ENCODE measurements at regions not wholly inside any gene's neighbourhood (a gene's known extent, or its start where the extent isn't known, plus 50 kb on each side); places are given as distances from the start of the nearest gene placed in this dataset.

DNA sequence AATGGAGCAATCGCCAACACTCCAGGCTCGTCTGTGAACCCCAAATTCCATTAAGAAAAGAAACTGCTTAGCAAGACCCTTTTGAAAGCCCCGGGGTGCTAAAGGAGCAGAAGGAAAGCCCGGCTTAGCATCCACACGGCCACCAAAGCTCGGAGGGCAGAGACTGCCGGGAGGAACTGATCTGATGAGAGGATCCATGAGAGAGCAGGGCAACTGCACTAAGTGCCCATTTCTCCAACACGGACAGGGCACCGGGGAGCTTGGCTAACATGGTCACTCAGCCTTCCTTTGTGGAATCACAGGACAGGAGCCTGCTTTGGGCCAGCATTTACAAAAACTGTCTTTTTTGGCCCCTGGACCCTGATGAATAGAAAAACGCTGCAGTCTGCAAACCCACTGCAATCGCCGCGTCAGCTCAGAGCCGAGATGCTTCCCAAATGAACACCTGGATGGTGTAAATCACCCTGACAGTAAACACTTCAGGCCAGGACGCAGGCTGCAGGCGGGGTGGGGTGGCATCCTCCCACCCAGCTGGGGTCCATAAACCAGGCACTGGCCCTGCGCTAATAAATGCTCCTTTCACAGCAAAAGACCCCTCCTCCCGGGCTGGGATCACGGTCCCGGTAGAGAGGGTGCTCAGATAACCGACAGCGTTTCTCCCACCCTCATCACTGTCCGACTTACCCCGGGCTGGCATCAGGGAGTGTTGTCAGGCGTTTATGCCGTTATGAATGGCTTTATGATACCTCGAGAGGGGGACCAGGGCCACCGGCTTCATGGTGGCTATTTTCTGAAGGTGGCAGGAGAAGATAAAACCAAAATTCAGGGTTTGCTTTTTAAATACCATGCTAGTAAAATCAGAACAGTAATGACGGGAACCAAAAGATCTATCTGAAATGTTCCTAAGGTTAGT is 299.5 kb downstream of the IRF8 start:
- no peak for DNase-seq (ENCODE audit: low read depth)

DNA sequence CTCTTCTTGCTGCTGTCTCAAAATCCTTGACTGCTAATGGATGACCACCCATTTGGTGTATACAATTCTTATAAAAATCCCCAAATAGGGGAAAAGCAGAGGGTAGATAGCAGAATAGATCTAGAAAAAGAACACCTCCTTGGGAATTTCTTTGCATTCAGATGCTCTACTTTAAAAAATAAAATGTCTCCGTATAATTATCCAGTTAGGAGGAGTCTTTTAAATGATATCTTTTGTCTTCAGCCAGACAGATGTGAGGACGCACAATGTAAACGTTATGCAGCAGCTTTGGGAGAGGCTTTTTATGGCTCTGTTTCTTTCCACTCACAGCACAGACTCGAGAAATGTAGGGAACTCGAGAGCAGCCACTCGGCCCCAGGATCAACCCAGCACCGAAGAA is 300.2 kb downstream of the IRF8 start:
- DNase-seq (ENCODE audit: low read depth) = no peak

GRCh38 chr16:86199871-86200695 is 301.1 kb downstream of the IRF8 start:
- no peak for DNase-seq (ENCODE audit: low read depth)

- no peak for DNase-seq (ENCODE audit: low read depth)
These were observed 301.8 kb downstream of the IRF8 start for GRCh38 chr16:86200722-86201121.

DNA sequence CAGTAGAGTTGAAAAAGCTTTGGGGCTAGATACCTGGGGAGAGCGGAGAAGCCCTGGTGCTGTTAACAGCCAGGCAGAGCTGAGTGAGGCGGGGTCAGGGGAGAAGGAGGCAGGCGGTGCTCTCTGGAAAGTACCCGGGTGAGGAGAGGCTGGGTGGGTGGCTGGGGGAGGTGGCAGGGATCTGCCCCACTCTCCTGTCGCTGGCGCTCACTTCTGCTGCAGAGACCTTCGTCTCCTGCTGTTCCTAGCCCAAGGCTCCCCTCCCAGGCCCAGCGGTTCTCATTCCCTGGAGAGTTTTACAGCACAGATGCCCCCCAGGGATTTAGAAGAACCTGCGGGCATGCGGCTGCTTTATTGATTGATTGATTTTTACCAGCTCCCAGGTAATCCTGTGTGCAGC is 302.8 kb downstream of the IRF8 start:
- no peak for DNase-seq (ENCODE audit: low read depth)

- DNase-seq (ENCODE audit: low read depth) = no peak
These were observed 303.3 kb downstream of the IRF8 start for GRCh38 chr16:86202267-86202666.

GRCh38 chr16:86202760-86203426 is 303.9 kb downstream of the IRF8 start:
- no peak for DNase-seq (ENCODE audit: low read depth)

GRCh38 chr16:86203557-86204275 is 304.8 kb downstream of the IRF8 start:
- no peak for DNase-seq (ENCODE audit: low read depth)

DNA sequence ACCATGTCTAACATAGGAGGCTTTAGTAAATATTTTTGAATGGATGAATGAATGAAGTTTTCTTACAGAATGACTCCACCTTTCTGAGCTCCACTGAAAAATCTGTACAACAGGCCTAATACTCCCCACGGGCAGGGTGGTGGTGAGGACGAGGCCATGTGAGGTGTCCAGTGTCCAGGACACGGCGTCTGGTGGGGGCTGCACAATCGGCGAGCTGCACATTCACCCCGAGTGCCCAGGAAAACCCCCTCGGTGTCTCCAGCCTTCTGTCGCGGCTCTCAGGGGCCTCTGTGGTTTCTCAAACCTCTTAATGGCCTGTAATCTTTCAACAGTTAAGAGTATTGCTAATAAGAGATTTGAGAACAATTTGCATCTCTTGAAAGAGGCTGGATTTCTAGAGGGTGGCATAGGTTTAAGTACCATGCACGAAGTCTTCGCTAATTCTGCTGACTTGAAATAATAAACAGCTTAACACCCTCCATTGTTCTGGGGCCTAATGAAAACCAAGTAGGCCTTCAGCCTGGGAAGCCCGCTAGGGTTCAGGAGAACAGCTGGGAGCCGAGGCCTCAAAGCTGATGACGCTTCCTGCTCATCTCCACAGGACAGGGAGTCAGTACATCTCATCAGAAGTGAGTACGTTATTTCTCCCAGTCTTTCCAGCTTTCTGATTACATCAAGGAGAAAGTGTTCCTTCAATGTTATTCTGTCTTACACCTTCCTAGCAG is 304.6 kb upstream of the FOXF1 start:
- DNase-seq (ENCODE audit: low read depth) = no peak

GRCh38 chr16:86207350-86207749 is 303.0 kb upstream of the FOXF1 start:
- DNase-seq (ENCODE audit: low read depth) = no peak

- DNase-seq (ENCODE audit: low read depth) = no peak
These were observed 301.1 kb upstream of the FOXF1 start for GRCh38 chr16:86209202-86209601.

- DNase-seq (ENCODE audit: low read depth) = no peak
These were observed 299.7 kb upstream of the FOXF1 start for GRCh38 chr16:86210403-86211193.

GRCh38 chr16:86211265-86211664 is 299.1 kb upstream of the FOXF1 start:
- DNase-seq (ENCODE audit: low read depth) = no peak

- no peak for DNase-seq (ENCODE audit: low read depth)
These were observed 298.5 kb upstream of the FOXF1 start for GRCh38 chr16:86211800-86212199.

DNA sequence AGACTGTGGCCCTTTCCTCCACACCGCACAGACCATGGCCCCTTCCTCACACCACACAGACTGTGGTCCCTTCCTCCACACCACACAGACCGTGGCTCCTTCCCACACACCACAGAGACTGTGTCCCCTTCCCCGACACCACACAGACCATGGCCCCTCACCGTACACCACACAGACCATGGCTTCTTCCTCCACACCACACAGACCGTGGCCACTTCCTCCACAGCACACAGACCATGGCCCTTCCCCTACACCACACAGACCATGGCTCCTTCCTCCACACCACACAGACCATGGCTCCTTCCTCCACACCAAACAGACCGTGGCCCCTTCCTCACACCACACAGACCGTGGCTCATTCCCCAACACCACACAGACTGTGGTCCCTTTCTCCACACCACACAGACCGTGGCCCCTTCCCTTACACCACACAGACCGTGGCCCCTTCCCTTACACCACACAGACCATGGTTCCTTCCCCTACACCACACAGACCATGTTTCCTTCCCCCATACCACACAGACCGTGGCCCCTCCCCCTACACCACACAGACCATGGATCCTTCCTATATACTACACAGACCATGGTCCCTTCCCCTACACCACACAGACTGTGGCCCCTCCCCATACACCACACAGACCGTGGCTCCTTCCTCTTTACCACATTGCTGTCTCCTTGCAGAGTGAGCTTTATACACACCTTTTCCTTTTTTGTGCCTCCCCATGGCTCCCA is 297.5 kb upstream of the FOXF1 start:
- DNase-seq (ENCODE audit: low read depth) = no peak

GRCh38 chr16:86213437-86214205 is 296.7 kb upstream of the FOXF1 start:
- no peak for DNase-seq (ENCODE audit: low read depth)

DNA sequence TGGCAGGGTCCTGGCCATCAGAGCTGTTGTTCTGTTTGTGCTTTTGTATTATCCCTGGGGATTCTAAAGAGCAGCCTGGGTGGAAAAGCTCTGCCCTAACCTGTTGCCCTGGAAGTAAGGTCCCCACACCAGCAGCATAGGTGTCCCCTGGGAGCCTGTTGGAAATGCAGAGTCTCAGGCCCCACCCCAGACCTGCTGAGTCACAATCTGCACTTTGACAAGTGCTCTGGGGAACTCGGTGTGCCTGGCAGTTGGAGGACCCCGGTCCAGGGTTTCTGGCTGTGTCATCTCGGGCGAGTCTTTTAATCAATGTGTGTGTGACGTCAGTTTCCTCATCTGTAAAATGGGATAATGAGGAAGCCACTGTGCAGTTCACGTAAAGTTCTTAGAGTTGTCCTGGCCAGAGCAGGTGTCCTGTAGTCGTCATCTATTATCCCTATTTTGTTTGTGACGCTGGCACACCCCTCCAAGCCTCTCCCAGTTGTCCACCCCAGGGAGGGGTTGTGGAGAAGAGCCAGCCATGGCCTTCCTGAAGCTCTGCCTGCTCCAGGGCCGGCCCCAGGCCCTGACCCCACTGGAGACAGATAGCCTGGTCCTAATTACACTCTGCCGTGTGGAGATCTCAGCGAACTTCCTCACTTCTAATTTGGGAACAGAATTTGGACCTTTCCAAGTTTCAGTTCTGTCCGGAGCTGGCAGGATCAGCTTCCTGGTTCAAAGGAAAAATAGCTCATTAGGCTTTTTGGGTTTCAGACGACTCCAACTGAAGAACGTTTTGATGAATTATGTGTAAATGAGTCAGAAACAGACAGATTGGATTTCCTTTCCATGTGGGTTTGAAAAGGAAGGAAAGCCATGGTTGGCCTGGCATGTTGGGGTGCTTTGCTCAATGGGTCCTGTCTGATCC is 295.7 kb upstream of the FOXF1 start:
- no peak for DNase-seq (ENCODE audit: low read depth)
